Small intestine (tissue), 7 donors: ENCODE measurements at regions not wholly inside any gene's neighbourhood (a gene's known extent, or its start where the extent isn't known, plus 50 kb on each side); places are given as distances from the start of the nearest gene placed in this dataset.
"Not testable (repeated sequence)": the region's sequence is repeated elsewhere in the genome, so short reads cannot be mapped to it uniquely, and the experiment has no call there.

Source experiments
- DNase-seq, 2 donors: peaks; one replicate each; pipeline versions ENCODE4 v3.0.0 to v3.0.0-alpha.2; 2013
- FAIRE-seq: peaks from 2 replicates; lab custom pipeline; 2012; peaks lifted over from hg19 to GRCh38; lab: Jason Lieb, UNC
- H3K27ac ChIP-seq, 3 donors: one replicate each; pipeline ENCODE4 v1.5.1; 2013; ENCODE audit warnings: low read length in 2 of 3, mild to moderate bottlenecking in 2 of 3, control low read depth in 1 of 3, inconsistent platforms in 1 of 3, low read depth in 1 of 3, moderate library complexity in 1 of 3
- H3K27me3 ChIP-seq, 3 donors: one replicate each; pipeline ENCODE4 v1.6.1; 2013; ENCODE audit warnings: low read length in 3 of 3, inconsistent platforms in 1 of 3; ENCODE audit not compliant: control insufficient read depth in 3 of 3, insufficient read depth in 3 of 3
- H3K36me3 ChIP-seq, 3 donors: one replicate each; pipeline ENCODE4 v1.6.1; 2013; ENCODE audit warnings: low read length in 3 of 3, inconsistent platforms in 1 of 3, low read depth in 1 of 3, mild to moderate bottlenecking in 1 of 3, moderate library complexity in 1 of 3; ENCODE audit not compliant: control insufficient read depth in 3 of 3, insufficient read depth in 2 of 3
- H3K4me1 ChIP-seq, 3 donors: one replicate each; pipeline ENCODE4 v1.6.1; 2013; ENCODE audit warnings: low read length in 2 of 3, inconsistent platforms in 1 of 3, low read depth in 1 of 3, mild to moderate bottlenecking in 1 of 3, moderate library complexity in 1 of 3; ENCODE audit not compliant: control insufficient read depth in 3 of 3, insufficient read depth in 2 of 3
- H3K4me3 ChIP-seq, 3 donors: one replicate each; pipeline ENCODE4 v1.5.1; 2013; ENCODE audit warnings: low read length in 3 of 3, control low read depth in 1 of 3, inconsistent platforms in 1 of 3, low read depth in 1 of 3, mild to moderate bottlenecking in 1 of 3, moderate library complexity in 1 of 3
- H3K9me3 ChIP-seq, 2 donors: one replicate each; pipeline ENCODE4 v1.6.1; 2013; ENCODE audit warnings: low read depth in 1 of 2, low read length in 1 of 2; ENCODE audit not compliant: control insufficient read depth in 2 of 2, insufficient read depth in 1 of 2
- WGBS, 3 donors: extraction: QIAGEN DNeasy Blood & Tissue Kit; methylation state at CpG; one replicate each; pipeline ENCODE4 v1.1.7; 2013; 5-methylcytosine and 5-hydroxymethylcytosine counted together
- donor health status: healthy with polysubstance abuse.
- donor health status: control.
- donor health status: control.
- donor health status: Bipolar disorder and iron deficiency.
- donor health status: healthy.

- Histone ChIP-seq H3K27me3 (no peaks in the 10 kb centered on the region), H3K4me1 (peaks cover 0 to 32% (median 4%) of the 10 kb centered on the region in 3 donors), H3K4me3 (peak overlapping the region in 1 of 3 donors; percentile 69), H3K9me3 (peaks cover 0 to 15% of the 10 kb centered on the region in 2 donors), H3K36me3 (no peaks in the 10 kb centered on the region), H3K27ac (peak overlapping the region in 2 of 3 donors; percentile 57 to 85)
- DNase-seq (peak; percentile 64 to 89), FAIRE-seq (peak; percentile 68)
- WGBS, 3 donors, result 15 to 52% (median 31%) methylated on average over 1 of the region's 1 CpG
Observed at GRCh38 chr21:35719080-35719479, 341.2 kb downstream of the SETD4 start.

DNA sequence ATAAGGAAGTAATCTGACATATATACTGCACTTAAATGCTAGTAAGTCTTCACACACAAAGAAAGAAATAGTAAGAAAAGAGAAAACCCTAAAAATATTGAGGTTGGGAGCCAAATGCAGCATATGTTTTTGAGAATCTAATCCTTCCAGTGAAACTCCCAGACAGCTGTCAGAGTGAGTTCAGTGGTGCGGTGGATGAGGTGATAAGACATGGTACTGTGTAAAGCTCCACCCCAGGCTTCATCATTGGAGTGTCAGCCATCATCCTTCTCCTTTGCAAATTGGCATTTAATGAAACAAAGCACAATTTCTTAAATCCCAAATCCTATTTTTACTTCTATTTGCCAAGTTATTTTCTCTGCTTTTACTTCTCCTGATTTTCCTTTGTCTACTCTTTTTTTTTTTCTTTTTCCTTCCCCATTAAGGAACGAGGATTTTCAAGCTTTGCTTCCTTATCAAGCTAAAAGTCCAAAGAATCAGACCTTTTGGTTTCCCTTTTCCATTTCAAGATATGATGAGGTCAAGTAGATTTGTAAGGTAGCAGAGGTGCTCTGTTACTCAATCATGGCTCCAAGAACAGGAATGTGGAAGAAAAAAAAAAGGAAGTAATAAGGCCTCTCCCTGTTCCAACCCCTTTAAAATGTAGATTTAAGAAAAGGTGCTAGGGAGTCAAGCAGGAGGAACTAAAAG, 343.3 kb downstream of the SETD4 start:
- H3K9me3 ChIP-seq, result peaks cover 0 to 8% of the 10 kb centered on the region in 2 donors
- no peaks in the 10 kb centered on the region for H3K27me3 ChIP-seq
- peaks cover 0 to 35% (median 3%) of the 10 kb centered on the region in 3 donors for H3K4me1 ChIP-seq
- no peaks in the 10 kb centered on the region for H3K36me3 ChIP-seq
- H3K27ac ChIP-seq, result peak overlapping the region in 2 of 3 donors; percentile 8 to 68
- FAIRE-seq (no peak), DNase-seq (peak; percentile 50 to 81)
- H3K4me3 ChIP-seq, result no peak overlapping the region
- WGBS, 3 donors, result 6 to 37% (median 17%) methylated on average over 2 of the region's 2 CpGs

GRCh38 chr21:35713914-35714313, 346.4 kb downstream of the SETD4 start:
- FAIRE-seq (no peak), DNase-seq (no peak)
- 68 to 79% (median 77%) methylated on average over 2 of the region's 2 CpGs for WGBS, 3 donors
- Histone ChIP-seq H3K27ac (no peak overlapping the region), H3K36me3 (no peaks in the 10 kb centered on the region), H3K9me3 (peaks cover 0 to 3% of the 10 kb centered on the region in 2 donors), H3K27me3 (no peaks in the 10 kb centered on the region), H3K4me3 (no peak overlapping the region), H3K4me1 (peaks cover 0 to 30% (median 3%) of the 10 kb centered on the region in 3 donors)

- no peaks in the 10 kb centered on the region for H3K27me3 ChIP-seq
- no peak overlapping the region for H3K4me3 ChIP-seq
- DNase-seq, result no peak
- peaks cover 0 to 17% (median 3%) of the 10 kb centered on the region in 3 donors for H3K4me1 ChIP-seq
- no peaks in the 10 kb centered on the region for H3K36me3 ChIP-seq
- no peak overlapping the region for H3K27ac ChIP-seq
- WGBS, 3 donors, result 55 to 84% (median 69%) methylated on average over 2 of the region's 2 CpGs
- FAIRE-seq, result no peak
- no peaks in the 10 kb centered on the region for H3K9me3 ChIP-seq
Observed at GRCh38 chr21:35711661-35712060, 348.7 kb downstream of the SETD4 start.

GRCh38 chr21:35711213-35711612, 349.1 kb downstream of the SETD4 start:
- Histone ChIP-seq H3K27ac (no peak overlapping the region), H3K27me3 (no peaks in the 10 kb centered on the region), H3K9me3 (no peaks in the 10 kb centered on the region), H3K4me3 (no peak overlapping the region), H3K4me1 (peaks cover 0 to 13% (median 0%) of the 10 kb centered on the region in 3 donors), H3K36me3 (no peaks in the 10 kb centered on the region)
- no peak for FAIRE-seq
- 52 to 78% (median 65%) methylated on average over 3 of the region's 3 CpGs for WGBS, 3 donors
- DNase-seq, result no peak

GRCh38 chr21:35709990-35710389, 350.3 kb downstream of the SETD4 start:
- not testable (repeated sequence) for H3K27me3 ChIP-seq, H3K9me3 ChIP-seq, DNase-seq, H3K36me3 ChIP-seq, H3K4me3 ChIP-seq, H3K27ac ChIP-seq, FAIRE-seq
- WGBS, 3 donors, result 85 to 90% (median 89%) methylated on average over 3 of the region's 3 CpGs
- H3K4me1 ChIP-seq, result peaks cover 0 to 13% (median 0%) of the 10 kb centered on the region in 3 donors

GRCh38 chr21:35705888-35706287, 354.4 kb downstream of the SETD4 start:
- H3K27ac ChIP-seq, result no peak overlapping the region
- 84 to 95% (median 90%) methylated on average over 1 of the region's 1 CpG for WGBS, 3 donors
- H3K4me1 ChIP-seq, result no peaks in the 10 kb centered on the region
- H3K27me3 ChIP-seq, result no peaks in the 10 kb centered on the region
- H3K4me3 ChIP-seq, result no peak overlapping the region
- FAIRE-seq, result no peak
- H3K9me3 ChIP-seq, result no peaks in the 10 kb centered on the region
- DNase-seq, result no peak
- no peaks in the 10 kb centered on the region for H3K36me3 ChIP-seq

DNA sequence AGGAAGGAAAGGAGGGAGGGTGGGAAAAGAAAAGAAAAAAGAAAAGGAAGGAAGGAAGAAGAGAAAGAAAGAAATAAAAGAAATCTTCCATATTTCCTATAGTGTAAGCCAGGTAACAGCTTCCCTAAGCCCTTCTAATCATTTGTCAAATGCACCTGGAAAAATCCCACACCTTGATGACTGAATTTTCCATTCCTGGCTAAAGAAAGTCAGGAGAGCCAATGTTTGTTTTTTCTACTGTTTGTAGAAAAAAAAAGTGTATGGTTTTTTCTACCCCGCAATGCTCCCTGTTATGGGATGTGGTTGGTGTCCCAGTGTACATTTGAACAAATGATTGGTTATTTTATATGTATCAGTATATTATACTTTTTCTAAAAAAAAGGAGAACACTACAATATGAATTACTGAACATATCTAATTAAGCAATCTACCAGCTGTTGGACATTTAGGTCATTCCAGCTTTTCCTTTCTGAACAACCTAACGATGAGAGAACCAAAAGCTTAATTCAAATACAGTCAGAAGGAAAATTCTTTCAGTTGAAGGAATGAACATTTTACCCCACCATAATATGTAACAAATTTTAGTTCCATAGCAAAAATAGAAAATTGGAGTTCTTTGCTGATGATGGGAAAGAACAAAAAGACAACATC, 355.0 kb downstream of the SETD4 start:
- DNase-seq (no peak), FAIRE-seq (no peak)
- H3K27ac ChIP-seq, result no peak overlapping the region
- 90 to 96% (median 90%) methylated on average over 2 of the region's 2 CpGs for WGBS, 3 donors
- H3K4me3 ChIP-seq, result no peak overlapping the region
- H3K4me1 ChIP-seq, result no peaks in the 10 kb centered on the region
- H3K27me3 ChIP-seq, result no peaks in the 10 kb centered on the region
- H3K36me3 ChIP-seq, result no peaks in the 10 kb centered on the region
- H3K9me3 ChIP-seq, result no peaks in the 10 kb centered on the region
